ENCODE measurements at regions not wholly inside any gene's neighbourhood (a gene's known extent, or its start where the extent isn't known, plus 50 kb on each side); places are given as distances from the start of the nearest gene placed in this dataset.

DNA sequence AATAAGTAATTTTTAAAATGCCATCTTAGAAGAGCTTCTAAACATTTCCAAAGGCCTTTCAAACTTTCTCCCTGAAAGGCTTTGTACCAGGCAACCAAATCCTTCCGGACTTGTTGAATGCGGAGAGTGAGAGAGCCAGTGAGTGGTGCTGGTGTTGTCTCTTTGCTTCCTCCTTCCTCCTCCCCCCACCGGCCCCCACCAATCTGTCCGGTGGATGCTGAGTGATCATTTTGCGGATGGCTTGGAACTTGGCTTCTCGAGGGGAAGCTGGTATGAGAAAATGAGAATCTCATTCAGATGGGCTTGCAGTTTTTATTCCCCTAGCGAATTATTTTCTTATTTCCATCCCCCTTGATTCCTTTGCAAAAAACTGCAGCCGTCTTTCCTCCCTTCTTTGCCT lies 97.3 kb downstream of the ANKRD60 start:
- ATAC-seq (no peak), DNase-seq (no peak)
- H3K27me3 Mint-ChIP-seq, result peaks cover 77% of the 10 kb centered on the region
- no peak overlapping the region for H3K27ac Mint-ChIP-seq
- peaks cover 11% of the 10 kb centered on the region for H3K4me1 Mint-ChIP-seq
- H3K4me3 Mint-ChIP-seq, result no peak overlapping the region
- peaks cover 4% of the 10 kb centered on the region for H3K9me3 Mint-ChIP-seq
- H3K36me3 Mint-ChIP-seq (ENCODE audit: low read depth), result no peaks in the 10 kb centered on the region

DNA sequence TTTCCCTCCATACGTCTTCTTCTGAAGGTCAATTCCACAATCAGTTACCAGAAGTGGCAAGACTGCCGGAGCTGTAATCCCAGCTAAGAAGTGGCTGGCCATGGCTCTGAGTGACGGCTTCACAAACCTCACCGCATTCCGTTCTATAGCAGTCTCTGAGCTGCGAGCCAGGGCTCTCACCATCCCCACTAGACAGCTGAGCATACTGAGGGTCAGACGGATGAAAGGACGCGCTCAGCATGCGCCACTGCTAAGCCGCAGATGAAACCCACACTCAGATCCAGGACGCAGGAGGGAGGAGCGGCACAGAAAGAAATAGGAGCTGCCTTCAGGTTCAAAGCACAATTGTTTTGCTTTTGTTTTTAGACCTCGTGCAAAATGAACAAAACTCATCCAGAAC lies 97.9 kb downstream of the ANKRD60 start:
- no peak for DNase-seq
- peaks cover 11% of the 10 kb centered on the region for H3K4me1 Mint-ChIP-seq
- no peak overlapping the region for H3K27ac Mint-ChIP-seq
- H3K27me3 Mint-ChIP-seq, result peaks cover 75% of the 10 kb centered on the region
- peaks cover 1% of the 10 kb centered on the region for H3K36me3 Mint-ChIP-seq (ENCODE audit: low read depth)
- H3K4me3 Mint-ChIP-seq, result no peak overlapping the region
- no peak for ATAC-seq
- peaks cover 9% of the 10 kb centered on the region for H3K9me3 Mint-ChIP-seq

DNA sequence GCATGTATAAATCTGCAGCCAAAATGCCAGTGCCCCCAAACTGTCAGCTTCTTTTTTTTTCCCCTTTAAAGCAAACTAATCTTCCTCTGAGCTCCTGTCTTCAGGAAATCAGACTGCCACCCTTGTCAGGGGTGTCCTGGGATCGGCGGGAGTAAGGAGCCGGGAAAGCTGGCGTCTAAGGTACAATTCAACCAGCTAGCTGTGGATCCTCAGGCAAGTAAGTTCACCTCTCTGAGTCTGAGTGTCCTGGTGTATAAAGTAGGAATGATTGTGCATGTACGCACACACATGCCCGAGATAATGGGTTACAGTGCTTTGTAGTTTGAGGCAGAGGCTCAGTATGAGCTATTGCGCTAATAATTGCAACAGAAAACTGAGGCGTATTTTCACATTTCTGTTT lies 98.3 kb downstream of the ANKRD60 start:
- Mint-ChIP-seq H3K36me3 (ENCODE audit: low read depth) (peaks cover 1% of the 10 kb centered on the region), H3K27ac (no peak overlapping the region), H3K4me1 (peaks cover 11% of the 10 kb centered on the region), H3K27me3 (peaks cover 72% of the 10 kb centered on the region), H3K4me3 (no peak overlapping the region), H3K9me3 (peaks cover 10% of the 10 kb centered on the region)
- DNase-seq, result no peak
- ATAC-seq, result no peak

DNA sequence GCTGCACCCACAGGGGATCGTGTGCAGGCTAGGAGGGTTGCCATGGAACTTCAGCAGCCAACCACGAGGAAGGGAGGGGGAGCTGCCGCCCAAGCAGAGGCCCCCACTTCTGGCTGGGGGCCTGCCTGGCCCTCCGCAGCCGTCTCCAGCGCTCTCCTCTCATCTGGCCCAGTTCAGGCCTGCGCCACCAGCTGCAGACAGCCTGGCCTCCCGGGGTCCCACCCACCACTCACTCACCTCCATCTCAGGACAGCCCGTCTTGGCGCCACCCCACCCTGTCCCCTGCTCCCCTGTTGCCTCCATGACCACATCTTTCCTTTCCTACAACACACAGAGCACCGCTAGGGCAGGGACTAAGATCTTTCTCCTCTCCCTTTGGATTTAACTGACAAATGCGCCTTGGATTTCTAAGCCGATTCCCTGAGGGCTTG lies 98.7 kb downstream of the ANKRD60 start:
- Mint-ChIP-seq H3K9me3 (peaks cover 14% of the 10 kb centered on the region), H3K27me3 (peaks cover 72% of the 10 kb centered on the region)
- ATAC-seq, result no peak

DNA sequence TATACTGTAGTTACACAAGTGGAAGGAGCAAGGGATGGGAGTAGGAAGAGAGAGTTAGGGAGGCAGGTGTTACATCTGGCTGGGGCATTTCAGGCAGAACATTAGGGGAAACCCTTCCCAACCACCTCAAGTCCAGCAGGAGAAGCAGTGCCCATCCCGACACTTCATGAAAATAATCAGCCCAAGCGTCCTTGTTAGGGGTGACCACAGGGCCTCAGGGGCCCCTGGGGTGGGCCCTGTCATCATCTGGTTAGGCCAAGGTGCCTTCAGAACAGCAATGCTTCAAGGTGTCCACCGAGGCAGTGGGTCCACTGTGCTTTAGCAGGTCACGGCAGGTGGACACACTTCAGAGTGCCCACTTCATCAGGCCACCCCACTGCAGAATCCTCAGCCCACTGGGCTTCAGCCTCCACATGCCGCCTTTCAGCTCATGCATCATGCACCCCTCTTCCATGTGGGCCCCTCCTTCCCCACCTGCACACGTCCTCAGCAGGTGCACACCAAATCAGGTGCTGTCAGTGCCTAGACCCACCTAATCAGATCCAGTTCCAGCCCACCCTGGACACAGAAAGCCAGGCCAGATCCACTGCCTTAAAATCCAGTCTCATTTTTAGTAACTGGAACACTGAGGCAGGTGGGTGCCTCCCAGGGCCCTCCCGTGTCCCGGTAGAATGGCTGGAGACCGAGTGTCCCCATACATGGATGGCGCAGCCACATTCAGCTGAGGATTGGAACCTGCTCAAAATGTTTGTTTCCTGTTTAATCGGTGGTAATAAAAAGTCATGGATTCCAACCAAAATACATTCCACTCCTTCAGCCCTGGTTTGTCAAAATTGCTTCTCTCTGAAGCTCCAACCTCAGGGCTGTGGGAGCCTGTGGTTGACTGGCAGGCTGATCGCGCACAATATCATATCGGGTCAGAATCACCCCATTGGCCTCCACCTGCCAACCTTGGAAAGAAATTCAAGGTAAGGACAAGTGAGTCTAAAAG lies 99.5 kb downstream of the ANKRD60 start:
- peaks cover 11% of the 10 kb centered on the region for H3K4me1 Mint-ChIP-seq
- DNase-seq, result no peak
- H3K27me3 Mint-ChIP-seq, result peaks cover 73% of the 10 kb centered on the region
- no peak for ATAC-seq
- H3K36me3 Mint-ChIP-seq (ENCODE audit: low read depth), result peaks cover 1% of the 10 kb centered on the region
- no peak overlapping the region for H3K4me3 Mint-ChIP-seq
- H3K9me3 Mint-ChIP-seq, result peaks cover 22% of the 10 kb centered on the region
- H3K27ac Mint-ChIP-seq, result no peak overlapping the region

More for the DNA sequence above, 98.7 kb downstream of the ANKRD60 start:
- peaks cover 11% of the 10 kb centered on the region for H3K4me1 Mint-ChIP-seq
- H3K27ac Mint-ChIP-seq, result no peak overlapping the region
- no peak for DNase-seq
- peaks cover 1% of the 10 kb centered on the region for H3K36me3 Mint-ChIP-seq (ENCODE audit: low read depth)
- H3K4me3 Mint-ChIP-seq, result no peak overlapping the region

DNA sequence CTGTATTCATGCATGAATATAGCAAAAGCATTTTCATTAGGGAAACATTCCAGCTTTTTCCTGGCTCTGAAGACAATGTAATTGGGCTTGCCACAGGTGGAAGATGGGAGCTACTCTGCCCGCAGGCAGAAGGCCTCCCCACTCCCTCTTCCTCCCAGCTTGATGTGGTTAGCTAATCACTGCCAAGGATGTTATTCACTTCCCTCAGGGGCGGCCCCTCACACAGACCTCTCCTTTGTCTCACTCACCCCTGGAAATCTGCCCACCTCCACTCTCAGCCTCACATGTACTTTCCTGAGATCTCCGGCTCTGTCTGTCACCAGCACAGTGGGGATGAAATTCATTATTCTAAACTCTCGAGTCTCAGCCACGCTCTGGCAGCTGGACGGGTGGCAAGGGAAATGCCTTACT lies 100.7 kb downstream of the ANKRD60 start:
- Mint-ChIP-seq H3K9me3 (peaks cover 25% of the 10 kb centered on the region), H3K27ac (no peak overlapping the region), H3K36me3 (ENCODE audit: low read depth) (peaks cover 1% of the 10 kb centered on the region), H3K4me3 (no peak overlapping the region), H3K4me1 (peaks cover 11% of the 10 kb centered on the region), H3K27me3 (peaks cover 67% of the 10 kb centered on the region)
- DNase-seq (peak; percentile 20), ATAC-seq (peak; percentile 73)

DNA sequence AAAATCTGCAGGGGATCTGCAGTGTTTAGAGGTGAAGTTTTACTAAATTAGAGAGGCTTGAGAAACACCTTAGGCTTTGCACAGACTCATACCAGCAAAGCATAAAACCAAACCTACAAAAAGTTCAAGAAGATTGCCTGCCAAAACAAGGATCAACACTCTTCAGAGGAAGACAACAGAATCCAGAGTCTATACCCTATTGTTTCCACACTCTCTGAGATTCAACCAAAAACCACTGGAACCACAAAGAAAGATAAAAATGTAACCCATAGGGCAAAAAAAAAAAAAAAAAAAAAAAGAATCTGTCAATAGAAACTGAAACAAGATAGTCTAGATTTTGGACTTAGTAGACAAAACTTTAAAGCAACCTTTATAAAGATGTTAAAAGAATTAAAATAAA lies 102.7 kb downstream of the ANKRD60 start:
- ATAC-seq (no peak), DNase-seq (no peak)
- H3K36me3 Mint-ChIP-seq (ENCODE audit: low read depth), result peaks cover 1% of the 10 kb centered on the region
- peaks cover 25% of the 10 kb centered on the region for H3K9me3 Mint-ChIP-seq
- H3K27me3 Mint-ChIP-seq, result peaks cover 58% of the 10 kb centered on the region
- peaks cover 4% of the 10 kb centered on the region for H3K4me1 Mint-ChIP-seq
- H3K27ac Mint-ChIP-seq, result no peak overlapping the region
- no peak overlapping the region for H3K4me3 Mint-ChIP-seq

DNA sequence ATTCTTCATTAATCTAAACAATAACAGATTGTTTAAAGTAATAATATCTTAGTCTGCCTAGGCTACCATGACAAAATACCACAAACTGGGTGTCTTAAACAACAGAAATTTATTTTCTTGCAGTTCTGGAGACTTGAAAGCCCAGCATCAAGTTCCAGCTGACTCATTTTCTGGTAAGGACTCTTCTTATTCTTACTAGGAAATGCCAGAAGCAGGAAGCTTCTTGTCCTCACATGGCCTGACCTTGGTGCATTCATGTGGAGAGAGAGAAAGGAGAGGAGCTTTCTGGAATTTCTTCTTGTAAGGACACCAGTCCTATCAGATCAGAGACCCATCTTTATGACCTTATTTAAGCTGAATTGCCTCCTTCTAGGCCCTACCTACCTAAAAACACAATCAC lies 110.5 kb downstream of the ANKRD60 start:
- peaks cover 15% of the 10 kb centered on the region for H3K9me3 Mint-ChIP-seq
- no peaks in the 10 kb centered on the region for H3K4me1 Mint-ChIP-seq
- no peak overlapping the region for H3K4me3 Mint-ChIP-seq
- H3K27ac Mint-ChIP-seq, result no peak overlapping the region
- H3K36me3 Mint-ChIP-seq (ENCODE audit: low read depth), result no peaks in the 10 kb centered on the region
- DNase-seq (no peak), ATAC-seq (no peak)
- peaks cover 68% of the 10 kb centered on the region for H3K27me3 Mint-ChIP-seq

DNA sequence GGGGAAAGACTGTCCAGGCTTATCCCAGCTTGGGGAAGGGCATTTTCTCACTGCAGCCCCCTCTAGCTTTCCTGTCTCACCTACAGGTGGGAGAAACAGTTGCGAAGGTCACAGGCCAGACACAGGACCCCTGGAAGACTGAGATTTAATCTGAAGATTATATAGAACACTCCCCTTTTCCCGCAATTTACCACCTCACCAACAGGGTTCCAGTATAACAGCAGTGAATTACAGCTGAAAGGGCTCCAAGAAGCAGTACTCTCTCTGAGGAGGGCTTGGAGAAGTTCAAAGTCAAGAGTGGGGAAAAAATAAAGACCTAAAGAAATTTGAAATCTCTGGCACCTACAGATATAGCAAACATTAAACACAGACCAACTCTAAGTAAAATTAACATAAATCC lies 111.9 kb downstream of the ANKRD60 start:
- Mint-ChIP-seq H3K9me3 (peaks cover 15% of the 10 kb centered on the region), H3K36me3 (ENCODE audit: low read depth) (no peaks in the 10 kb centered on the region), H3K27ac (no peak overlapping the region), H3K4me1 (no peaks in the 10 kb centered on the region), H3K27me3 (peaks cover 68% of the 10 kb centered on the region), H3K4me3 (no peak overlapping the region)
- ATAC-seq (no peak), DNase-seq (no peak)

DNA sequence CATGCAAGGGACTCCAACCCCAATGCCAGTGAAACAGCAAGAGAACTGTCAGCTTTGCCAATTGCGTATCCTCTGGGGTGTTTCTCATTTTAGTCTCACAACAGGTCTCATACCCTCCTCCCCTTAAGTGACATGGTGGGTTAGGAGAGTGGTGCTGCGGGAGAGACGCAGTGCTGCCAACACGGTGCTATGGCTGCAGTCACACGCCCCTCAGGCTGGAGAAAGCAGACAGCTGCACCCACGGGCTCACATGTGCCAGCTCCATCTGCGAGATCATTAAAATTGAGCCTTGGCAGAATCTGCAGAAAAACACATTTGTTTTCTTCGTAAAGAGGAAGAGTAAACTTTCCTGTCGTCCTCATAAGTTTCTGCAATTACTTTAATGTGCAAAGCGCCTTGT lies 114.7 kb downstream of the ANKRD60 start:
- Mint-ChIP-seq H3K4me3 (no peak overlapping the region), H3K4me1 (no peaks in the 10 kb centered on the region), H3K27me3 (peaks cover 60% of the 10 kb centered on the region)

DNA sequence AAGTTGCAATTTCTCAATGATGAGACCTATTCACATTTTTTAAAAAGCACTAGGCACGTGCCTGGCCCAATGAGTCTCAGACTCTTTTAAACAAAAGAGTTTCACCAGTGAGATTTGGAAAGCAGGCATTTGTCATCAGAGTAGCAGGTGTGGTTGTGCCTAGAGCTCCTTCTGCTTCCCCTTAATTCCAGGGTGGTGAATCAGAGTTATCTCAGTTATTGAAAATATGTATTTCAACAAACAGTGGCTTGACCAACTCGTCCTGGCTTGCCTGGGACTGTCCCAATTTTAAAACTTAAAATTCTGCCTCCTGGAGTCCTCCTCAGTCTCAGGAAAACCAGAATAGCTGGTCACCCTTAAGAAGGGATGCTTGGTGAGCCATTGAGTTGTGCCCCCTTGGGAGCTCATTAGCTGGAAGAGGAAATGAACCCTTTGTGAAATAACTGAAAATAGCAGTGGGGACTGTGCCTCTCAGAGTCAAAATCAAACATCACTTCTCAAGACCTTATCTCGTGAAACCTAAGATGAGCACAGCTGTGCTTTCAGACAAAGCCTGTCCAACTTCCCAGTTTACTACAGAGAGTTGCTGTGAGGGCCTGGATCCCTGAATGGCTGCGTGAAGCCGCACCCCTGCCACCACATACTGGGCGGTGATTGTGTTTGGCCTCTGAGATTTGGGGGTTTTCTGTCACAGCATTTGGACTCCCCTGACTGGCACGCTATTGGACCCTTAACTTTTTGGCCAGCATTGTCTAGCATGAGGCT lies 116.3 kb downstream of the ANKRD60 start:
- H3K27me3 Mint-ChIP-seq, result peaks cover 64% of the 10 kb centered on the region
- no peak for ATAC-seq
- H3K36me3 Mint-ChIP-seq (ENCODE audit: low read depth), result no peaks in the 10 kb centered on the region
- no peak for DNase-seq
- H3K4me3 Mint-ChIP-seq, result no peak overlapping the region
- no peaks in the 10 kb centered on the region for H3K4me1 Mint-ChIP-seq
- H3K9me3 Mint-ChIP-seq, result no peaks in the 10 kb centered on the region
- no peak overlapping the region for H3K27ac Mint-ChIP-seq

More for the DNA sequence above, 114.7 kb downstream of the ANKRD60 start:
- H3K27ac Mint-ChIP-seq, result no peak overlapping the region
- DNase-seq (no peak), ATAC-seq (no peak)
- no peaks in the 10 kb centered on the region for H3K36me3 Mint-ChIP-seq (ENCODE audit: low read depth)
- peaks cover 3% of the 10 kb centered on the region for H3K9me3 Mint-ChIP-seq

DNA sequence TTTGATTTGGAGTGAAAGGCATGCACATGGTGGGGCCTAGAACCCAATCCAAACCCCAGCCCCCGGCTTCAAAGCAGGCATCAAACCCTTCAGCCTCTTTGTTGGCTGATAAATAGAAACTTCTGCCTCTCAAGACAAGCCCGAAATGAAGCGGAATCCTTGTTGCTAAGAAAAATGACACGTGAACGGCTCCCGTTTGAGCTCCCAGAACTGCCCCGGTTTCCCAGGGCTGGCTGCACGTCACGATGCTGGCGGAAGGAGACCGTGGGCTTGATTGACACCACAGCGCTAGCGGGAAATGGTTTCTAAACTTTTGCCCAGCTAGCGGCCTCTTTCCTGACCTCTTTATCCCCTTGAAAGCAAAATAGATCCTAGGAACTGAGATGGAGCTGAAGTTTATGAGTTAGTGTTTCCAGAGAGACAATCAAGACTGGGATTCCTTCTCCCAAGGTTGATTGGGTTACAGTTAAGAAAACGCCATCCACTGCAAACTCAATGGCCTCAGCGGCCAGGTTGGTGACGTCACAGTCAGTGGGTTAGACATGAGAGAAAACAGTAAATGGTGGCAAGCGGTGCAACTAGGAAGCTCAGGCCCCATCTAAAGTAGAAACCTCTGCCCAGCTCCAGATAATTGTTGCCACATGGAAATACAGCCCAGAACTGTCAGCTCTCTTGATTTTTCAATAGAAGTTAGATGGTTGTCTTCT lies 117.0 kb downstream of the ANKRD60 start:
- peaks cover 63% of the 10 kb centered on the region for H3K27me3 Mint-ChIP-seq
- no peaks in the 10 kb centered on the region for H3K4me1 Mint-ChIP-seq
- no peak overlapping the region for H3K27ac Mint-ChIP-seq
- DNase-seq (no peak), ATAC-seq (no peak)
- H3K4me3 Mint-ChIP-seq, result no peak overlapping the region
- no peaks in the 10 kb centered on the region for H3K36me3 Mint-ChIP-seq (ENCODE audit: low read depth)
- no peaks in the 10 kb centered on the region for H3K9me3 Mint-ChIP-seq

DNA sequence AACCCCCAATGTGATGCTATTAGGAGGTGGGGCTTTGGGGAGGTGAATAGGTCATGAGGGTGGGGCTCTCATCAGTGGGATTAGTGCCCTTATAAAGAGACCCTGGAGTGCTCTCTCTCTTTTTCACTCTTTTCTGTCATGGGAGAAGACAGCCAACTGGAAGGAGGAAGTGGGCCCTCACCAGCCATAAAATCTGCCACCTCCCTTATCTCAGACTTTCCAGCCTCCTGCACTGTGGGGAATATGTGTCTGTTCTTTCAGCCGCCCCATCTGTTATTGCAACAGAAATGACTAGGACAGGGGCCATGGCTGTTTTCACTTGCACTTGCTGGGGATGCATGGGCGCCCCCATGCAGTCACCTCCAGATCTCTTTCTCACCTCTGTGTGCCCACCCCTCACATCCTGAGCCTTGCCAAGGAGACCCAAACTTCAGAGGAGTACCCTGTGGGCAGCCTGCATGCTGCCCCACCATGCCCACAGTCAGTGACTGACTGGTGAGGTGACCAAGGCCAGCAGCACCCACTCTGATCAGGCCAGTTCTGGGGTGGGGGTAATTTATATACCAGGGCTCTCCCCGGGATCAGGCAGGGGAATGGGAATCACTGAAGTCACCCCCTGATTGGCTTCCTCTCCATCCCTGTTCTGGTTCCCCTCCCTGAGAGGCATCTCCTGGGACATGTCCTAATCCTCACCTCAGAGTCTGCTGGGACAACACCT lies 118.4 kb downstream of the ANKRD60 start:
- ATAC-seq, result no peak
- no peaks in the 10 kb centered on the region for H3K9me3 Mint-ChIP-seq
- peaks cover 65% of the 10 kb centered on the region for H3K27me3 Mint-ChIP-seq
- H3K4me1 Mint-ChIP-seq, result no peaks in the 10 kb centered on the region
- H3K4me3 Mint-ChIP-seq, result no peak overlapping the region
- no peak for DNase-seq
- H3K27ac Mint-ChIP-seq, result no peak overlapping the region
- H3K36me3 Mint-ChIP-seq (ENCODE audit: low read depth), result no peaks in the 10 kb centered on the region

Measured in activated naive CD8-positive, alpha-beta T cell treated with anti-CD3 and anti-CD28 coated beads, Interleukin-2, amount 50 U/mL, for 24 hours (primary cell).